SU-DHL-6 (cell line): ENCODE measurements at regions not wholly inside any gene's neighbourhood (a gene's known extent, or its start where the extent isn't known, plus 50 kb on each side); places are given as distances from the start of the nearest gene placed in this dataset.

Experiments used
- H2AFZ ChIP-seq: fragments of 200-600 bp; sonication (generic); 2 replicates; pipeline ENCODE4 v1.6.1; 2014; ENCODE audit warnings: low read depth, mild to moderate bottlenecking, moderate library complexity, mixed read lengths, antibody characterized with exemption, low read length; ENCODE audit not compliant: severe bottlenecking
- H3F3A ChIP-seq: fragments of 200-600 bp; shearing (Covaris generic); 2 replicates; pipeline ENCODE4 v1.6.0; 2016; ENCODE audit warnings: antibody characterized with exemption, mild to moderate bottlenecking; ENCODE audit not compliant: insufficient read depth
- H3K27ac ChIP-seq: fragments of 200-600 bp; sonication (generic); 2 replicates; pipeline ENCODE4 v1.5.1; 2016; ENCODE audit warnings: low read depth, mild to moderate bottlenecking, low read length, moderate library complexity, mixed read lengths
- H3K27me3 ChIP-seq: fragments of 200-600 bp; sonication (generic), shearing (Covaris generic); 2 replicates; pipeline ENCODE4 v1.6.0; 2014; ENCODE audit warnings: mild to moderate bottlenecking, low read length
- H3K36me3 ChIP-seq: fragments of 200-600 bp; sonication (generic); 2 replicates; pipeline ENCODE4 v1.6.1; 2014; ENCODE audit warnings: mild to moderate bottlenecking, low read length, mixed read lengths
- H3K4me2 ChIP-seq: fragments of 300-600, 200-600 bp; shearing (Covaris generic), sonication (generic); 2 replicates; pipeline ENCODE4 v1.6.0; 2014; ENCODE audit warnings: low read length, low read depth, mild to moderate bottlenecking; ENCODE audit not compliant: poor library complexity, severe bottlenecking
- H3K4me3 ChIP-seq: fragments of 200-600 bp; sonication (generic); 2 replicates; pipeline ENCODE4 v1.5.1; 2014; ENCODE audit warnings: antibody characterized with exemption, low read length, mild to moderate bottlenecking, mixed read lengths; ENCODE audit not compliant: insufficient read depth, poor library complexity, severe bottlenecking
- H3K79me2 ChIP-seq: fragments of 200-600 bp; sonication (generic); 2 replicates; pipeline ENCODE4 v1.6.1; 2014; ENCODE audit warnings: mild to moderate bottlenecking, low read length, moderate library complexity; ENCODE audit not compliant: insufficient read depth
- H3K9ac ChIP-seq: fragments of 200-600 bp; sonication (generic); 2 replicates; pipeline ENCODE4 v1.7.0; 2014; ENCODE audit warnings: mild to moderate bottlenecking, low read length
- H3K9me2 ChIP-seq: fragments of 200-600 bp; sonication (generic); replicated peaks from 2 replicates; pipeline ENCODE4 v1.6.1; 2014; ENCODE audit warnings: low read length; ENCODE audit not compliant: insufficient read depth
- H3K9me3 ChIP-seq: fragments of 200-600 bp; sonication (generic); 2 replicates; pipeline ENCODE4 v1.6.1; 2014; ENCODE audit warnings: low read length, mixed read lengths; ENCODE audit not compliant: insufficient read depth
- H4K20me1 ChIP-seq: fragments of 200-600 bp; sonication (generic); 2 replicates; pipeline ENCODE4 v1.6.1; 2014; ENCODE audit warnings: low read depth, mild to moderate bottlenecking, antibody characterized with exemption, low read length, moderate library complexity, mixed read lengths
- CTCF ChIP-seq: fragments of 200-600 bp; sonication (generic); IDR thresholded peaks from one replicate; pipeline ENCODE4 v1.5.1; 2017; ENCODE audit warnings: antibody characterized with exemption, mild to moderate bottlenecking, low read length, moderate library complexity; ENCODE audit not compliant: insufficient read depth, poor library complexity, severe bottlenecking
- EZH2phosphoT487 ChIP-seq: fragments of 200-600 bp; sonication (generic), shearing (Covaris generic); conservative IDR thresholded peaks from 2 replicates; pipeline ENCODE4 v1.6.1; 2018; ENCODE audit warnings: mild to moderate bottlenecking, antibody characterized with exemption, low read length, moderate library complexity, mixed read lengths

DNA sequence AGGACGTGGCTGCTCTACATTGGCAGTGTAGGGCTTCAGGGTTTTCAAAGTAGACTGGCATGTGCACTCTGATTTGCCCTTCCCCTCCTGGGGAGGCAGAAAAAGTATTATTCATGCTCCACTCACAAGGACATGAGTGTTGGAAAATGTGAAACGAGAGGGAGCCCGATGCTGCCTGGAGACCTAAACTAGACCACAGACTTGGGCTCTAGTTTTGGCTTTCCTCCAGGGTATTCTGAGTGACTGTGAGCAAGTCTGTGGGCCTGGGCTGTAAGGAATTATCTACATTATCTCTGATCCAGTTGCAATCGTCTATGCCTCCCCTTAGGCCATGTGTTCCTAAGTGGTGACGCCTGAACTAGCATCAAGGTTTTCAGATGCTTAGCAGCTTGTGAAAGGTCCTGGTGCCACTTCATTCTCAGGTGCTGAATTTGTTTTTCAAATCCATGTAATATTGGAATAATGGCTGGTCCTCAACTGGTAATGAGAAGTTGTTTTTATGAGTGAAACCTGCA is 55.0 kb downstream of the MRPL57 start:
- H3K4me2 ChIP-seq, result no peak overlapping the region
- no peak overlapping the region for H3K9ac ChIP-seq
- H3K36me3 ChIP-seq, result no peaks in the 10 kb centered on the region
- H3K4me3 ChIP-seq, result no peak overlapping the region
- no peaks in the 10 kb centered on the region for H3K9me2 ChIP-seq
- no peak overlapping the region for H3K27ac ChIP-seq
- H3K79me2 ChIP-seq, result no peaks in the 10 kb centered on the region
- H3K27me3 ChIP-seq, result no peaks in the 10 kb centered on the region
- no peaks in the 10 kb centered on the region for H3K9me3 ChIP-seq
- no peak overlapping the region for H2AFZ ChIP-seq
- no peaks in the 10 kb centered on the region for H3F3A ChIP-seq
- no peaks in the 10 kb centered on the region for H4K20me1 ChIP-seq
- TF ChIP-seq CTCF (no peak), EZH2phosphoT487 (no peak)

DNA sequence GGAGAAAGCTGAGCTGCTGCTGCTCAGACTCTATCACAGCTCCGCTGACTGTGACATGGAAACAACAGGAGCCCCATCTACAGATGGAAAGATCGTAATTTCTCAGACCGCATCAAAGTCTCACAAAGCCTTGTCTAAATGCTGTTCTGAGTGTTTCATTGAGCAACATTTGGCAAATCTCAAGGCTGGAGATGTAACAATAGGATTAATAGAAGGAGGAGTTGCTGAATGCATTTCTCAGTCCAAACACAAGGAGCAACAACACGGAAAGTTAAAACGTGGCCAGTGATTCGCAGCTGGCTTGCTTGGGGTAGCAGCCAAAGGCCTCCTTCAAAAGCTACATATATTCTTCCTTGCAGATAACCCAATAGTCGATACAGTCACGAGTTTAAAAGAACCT is 55.7 kb downstream of the MRPL57 start:
- Histone ChIP-seq H4K20me1 (no peaks in the 10 kb centered on the region), H3F3A (no peaks in the 10 kb centered on the region), H3K27ac (no peak overlapping the region), H3K9me2 (no peaks in the 10 kb centered on the region), H3K79me2 (no peaks in the 10 kb centered on the region), H3K4me2 (no peak overlapping the region), H3K36me3 (no peaks in the 10 kb centered on the region), H3K9me3 (no peaks in the 10 kb centered on the region), H3K4me3 (no peak overlapping the region), H3K27me3 (no peaks in the 10 kb centered on the region), H2AFZ (no peak overlapping the region), H3K9ac (no peak overlapping the region)
- TF ChIP-seq CTCF, result no peak
- no peak for TF ChIP-seq EZH2phosphoT487

GRCh38 chr13:21232599-21232998 is 56.1 kb downstream of the MRPL57 start:
- H3K9me3 ChIP-seq, result no peaks in the 10 kb centered on the region
- no peaks in the 10 kb centered on the region for H3F3A ChIP-seq
- no peaks in the 10 kb centered on the region for H3K79me2 ChIP-seq
- no peaks in the 10 kb centered on the region for H3K36me3 ChIP-seq
- no peaks in the 10 kb centered on the region for H4K20me1 ChIP-seq
- H2AFZ ChIP-seq, result no peak overlapping the region
- no peaks in the 10 kb centered on the region for H3K9me2 ChIP-seq
- no peak overlapping the region for H3K4me2 ChIP-seq
- H3K9ac ChIP-seq, result no peak overlapping the region
- H3K27ac ChIP-seq, result no peak overlapping the region
- no peak overlapping the region for H3K4me3 ChIP-seq
- H3K27me3 ChIP-seq, result no peaks in the 10 kb centered on the region
- TF ChIP-seq CTCF, result no peak
